LNCaP clone FGC (cell line): ENCODE measurements at regions not wholly inside any gene's neighbourhood (a gene's known extent, or its start where the extent isn't known, plus 50 kb on each side); places are given as distances from the start of the nearest gene placed in this dataset.

ENCODE experiments used
- DNase-seq: peaks from one replicate; pipeline ENCODE4 v3.0.0-alpha.2; 2011; ENCODE audit warnings: low read depth
- H3K4me3 ChIP-seq: 2 replicates; pipeline ENCODE4 v1.5.1; 2011; ENCODE audit warnings: mild to moderate bottlenecking, low read depth, low read length, control low read depth
- CTCF ChIP-seq: IDR thresholded peaks from 2 replicates; pipeline ENCODE4 v1.5.1; 2012; ENCODE audit warnings: mild to moderate bottlenecking; ENCODE audit not compliant: control insufficient read depth, insufficient read depth; ENCODE audit errors: extremely low read depth

GRCh38 chr2:78564666-78565065, 460.8 kb upstream of the REG3G start:
- DNase-seq, result no peak
- TF ChIP-seq CTCF, result no peak
- no peak overlapping the region for H3K4me3 ChIP-seq

- H3K4me3 ChIP-seq, result no peak overlapping the region
- no peak for DNase-seq
- no peak for TF ChIP-seq CTCF
Measured at GRCh38 chr2:78568782-78569373, 456.6 kb upstream of the REG3G start.

GRCh38 chr2:78576409-78576808, 449.1 kb upstream of the REG3G start:
- H3K4me3 ChIP-seq, result no peak overlapping the region
- TF ChIP-seq CTCF, result no peak
- no peak for DNase-seq

GRCh38 chr2:78585871-78586270, 439.6 kb upstream of the REG3G start:
- no peak overlapping the region for H3K4me3 ChIP-seq
- no peak for DNase-seq
- no peak for TF ChIP-seq CTCF

- no peak for TF ChIP-seq CTCF
- H3K4me3 ChIP-seq, result no peak overlapping the region
- DNase-seq, result no peak
Measured at GRCh38 chr2:78586316-78586715, 439.2 kb upstream of the REG3G start.

GRCh38 chr2:78589871-78590270, 435.6 kb upstream of the REG3G start:
- TF ChIP-seq CTCF, result no peak
- no peak for DNase-seq

GRCh38 chr2:78592491-78592890, 433.0 kb upstream of the REG3G start:
- TF ChIP-seq CTCF, result no peak
- H3K4me3 ChIP-seq, result no peak overlapping the region
- DNase-seq, result no peak

More at GRCh38 chr2:78589871-78590270, 435.6 kb upstream of the REG3G start:
- no peak overlapping the region for H3K4me3 ChIP-seq
